Limb (tissue), 2 donors: ENCODE measurements at regions not wholly inside any gene's neighbourhood (a gene's known extent, or its start where the extent isn't known, plus 50 kb on each side); places are given as distances from the start of the nearest gene placed in this dataset.

Source experiments
- DNase-seq, 2 donors: peaks; one replicate each; pipeline ENCODE4 v3.0.0-alpha.2; 2016; ENCODE audit errors: extremely low spot score in 2 of 2

- no peak for DNase-seq
These were observed 52.1 kb upstream of the PDZD8 start for GRCh38 chr10:117427356-117427755.

- no peak for DNase-seq
These were observed 50.8 kb upstream of the PDZD8 start for GRCh38 chr10:117425974-117426566.

GRCh38 chr10:117424883-117425649 lies 49.8 kb upstream of the PDZD8 start:
- DNase-seq: no peak
